Cardiac muscle cell (in vitro differentiated cells and primary cell): ENCODE measurements at regions not wholly inside any gene's neighbourhood (a gene's known extent, or its start where the extent isn't known, plus 50 kb on each side); places are given as distances from the start of the nearest gene placed in this dataset.

Experiments
- DNase-seq, 2 donors: peaks; one replicate each; pipeline versions ENCODE4 v3.0.0 to v3.0.0-alpha.2; 2010 to 2017; ENCODE audit warnings: low read depth in 1 of 2, low spot score in 1 of 2
- H3K27ac ChIP-seq: fragments of 200-600 bp; sonication (generic); 2 replicates; pipeline ENCODE4 v1.5.1; 2016
- H3K27me3 ChIP-seq: fragments of 200-600 bp; sonication (generic); 2 replicates; pipeline ENCODE4 v1.6.0; 2016; ENCODE audit warnings: control low read depth
- H3K36me3 ChIP-seq: fragments of 200-600 bp; sonication (generic); 2 replicates; pipeline ENCODE4 v1.5.1; 2016; ENCODE audit warnings: control low read depth
- H3K4me1 ChIP-seq: fragments of 200-600 bp; sonication (generic); 2 replicates; pipeline ENCODE4 v1.8.1; 2017; ENCODE audit warnings: low read depth, mild to moderate bottlenecking, mixed run types
- H3K4me3 ChIP-seq: fragments of 200-600 bp; sonication (generic); 2 replicates; pipeline ENCODE4 v1.5.1; 2016; ENCODE audit warnings: mild to moderate bottlenecking
- H3K9me3 ChIP-seq: fragments of 200-600 bp; sonication (generic); 2 replicates; pipeline ENCODE4 v1.5.1; 2017; ENCODE audit warnings: low read depth, mild to moderate bottlenecking, control low read depth
- CTCF ChIP-seq: IDR thresholded peaks from 2 replicates; pipeline ENCODE4 v1.5.1; 2012; ENCODE audit warnings: low read depth, mild to moderate bottlenecking, low read length

- Histone ChIP-seq H3K9me3 (no peaks in the 10 kb centered on the region), H3K4me3 (no peak overlapping the region), H3K4me1 (peaks cover 8% of the 10 kb centered on the region), H3K27me3 (peaks cover 96% of the 10 kb centered on the region), H3K36me3 (no peaks in the 10 kb centered on the region), H3K27ac (no peak overlapping the region)
- TF ChIP-seq CTCF, result peak; percentile 7
- no peak for DNase-seq
Measured at GRCh38 chr5:109959652-109960051, 269.9 kb downstream of the MAN2A1 start.

DNA sequence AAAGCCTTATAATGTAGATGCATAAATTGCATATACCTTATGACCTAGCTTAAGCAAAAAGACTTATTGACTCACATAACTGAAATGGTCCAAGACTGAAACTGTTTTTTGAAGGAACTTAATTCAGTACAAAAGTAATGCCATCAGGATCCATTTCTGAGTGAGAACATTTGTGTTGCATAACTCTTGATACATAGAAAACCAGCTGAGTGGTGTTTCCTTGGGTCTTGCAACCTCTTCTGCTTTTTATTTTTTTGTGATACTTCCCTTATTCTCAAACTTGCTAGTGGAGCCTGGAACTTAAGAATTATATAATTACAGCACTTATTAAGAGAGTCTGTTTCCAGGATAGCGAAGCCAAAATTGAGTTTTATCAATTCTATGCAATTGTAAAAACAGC lies 272.0 kb downstream of the MAN2A1 start:
- Histone ChIP-seq H3K4me3 (no peak overlapping the region), H3K9me3 (no peaks in the 10 kb centered on the region)
- no peak for DNase-seq

GRCh38 chr5:109962882-109963603 lies 273.3 kb downstream of the MAN2A1 start:
- TF ChIP-seq CTCF, result no peak
- Histone ChIP-seq H3K27ac (no peak overlapping the region), H3K9me3 (no peaks in the 10 kb centered on the region), H3K27me3 (peaks cover 96% of the 10 kb centered on the region), H3K4me1 (no peaks in the 10 kb centered on the region), H3K4me3 (no peak overlapping the region), H3K36me3 (no peaks in the 10 kb centered on the region)
- DNase-seq, result no peak

More for the DNA sequence above, 272.0 kb downstream of the MAN2A1 start:
- H3K27ac ChIP-seq, result no peak overlapping the region
- peaks cover 3% of the 10 kb centered on the region for H3K4me1 ChIP-seq
- TF ChIP-seq CTCF, result no peak
- no peaks in the 10 kb centered on the region for H3K36me3 ChIP-seq
- peaks cover 96% of the 10 kb centered on the region for H3K27me3 ChIP-seq

- Histone ChIP-seq H3K36me3 (no peaks in the 10 kb centered on the region), H3K4me3 (no peak overlapping the region), H3K27me3 (peaks cover 92% of the 10 kb centered on the region), H3K27ac (no peak overlapping the region), H3K9me3 (no peaks in the 10 kb centered on the region), H3K4me1 (no peaks in the 10 kb centered on the region)
- no peak for DNase-seq
- TF ChIP-seq CTCF, result no peak
Measured at GRCh38 chr5:109964136-109964535, 274.4 kb downstream of the MAN2A1 start.

- no peak for DNase-seq
- peaks cover 90% of the 10 kb centered on the region for H3K27me3 ChIP-seq
- no peak for TF ChIP-seq CTCF
Measured at GRCh38 chr5:109965634-109966033, 275.9 kb downstream of the MAN2A1 start.

More at GRCh38 chr5:109965634-109966033, 275.9 kb downstream of the MAN2A1 start:
- H3K4me1 ChIP-seq, result no peaks in the 10 kb centered on the region
- H3K27ac ChIP-seq, result no peak overlapping the region
- no peak overlapping the region for H3K4me3 ChIP-seq
- no peaks in the 10 kb centered on the region for H3K36me3 ChIP-seq
- H3K9me3 ChIP-seq, result no peaks in the 10 kb centered on the region
